Adrenal gland (tissue), 9 donors: ENCODE measurements at regions not wholly inside any gene's neighbourhood (a gene's known extent, or its start where the extent isn't known, plus 50 kb on each side); places are given as distances from the start of the nearest gene placed in this dataset.
A peak's percentile ranks its signal among the peaks of the same experiment; 100 is the strongest.

Experiments used
- DNase-seq, 7 donors: peaks; one replicate each; pipeline ENCODE4 v3.0.0-alpha.2; 2019 to 2020
- H3K27ac ChIP-seq, 5 donors: fragments of 200-600 bp; sonication (generic) in 4 of 5; 1 replicate in 3 of 5; 2 replicates in 2 of 5; pipeline versions ENCODE4 v1.5.1 to v1.8.0; 2016 to 2020; ENCODE audit warnings: mild to moderate bottlenecking in 1 of 5
- H3K27me3 ChIP-seq: fragments of 200-600 bp; 2 replicates; pipeline ENCODE4 v1.8.0; 2021
- H3K36me3 ChIP-seq, 2 donors: fragments of 200-600 bp; replicated peaks in 1 of 2; 1 replicate in 1 of 2; 2 replicates in 1 of 2; pipeline versions ENCODE4 v1.5.1 to v1.8.0; 2018 to 2022
- H3K4me1 ChIP-seq, 2 donors: fragments of 200-600 bp; replicated peaks in 1 of 2; 1 replicate in 1 of 2; 2 replicates in 1 of 2; pipeline versions ENCODE4 v1.5.1 to v1.8.0; 2018 to 2021
- H3K4me3 ChIP-seq, 4 donors: fragments of 200-600 bp; sonication (generic) in 3 of 4; one replicate each; pipeline ENCODE4 v1.5.1; 2016 to 2018
- H3K9me3 ChIP-seq, 3 donors: fragments of 200-600 bp; sonication (generic) in 1 of 3; replicated peaks in 1 of 3; 1 replicate in 2 of 3; 2 replicates in 1 of 3; pipeline versions ENCODE4 v1.5.1 to v1.8.0; 2016 to 2021
- POLR2A ChIP-seq, 2 donors: fragments of 450-650 bp; IDR thresholded peaks; one replicate each; pipeline ENCODE4 v1.6.1; 2017; ENCODE audit warnings: antibody characterized with exemption in 2 of 2, mild to moderate bottlenecking in 2 of 2, moderate library complexity in 1 of 2
- WGBS, 4 donors: extraction: QIAGEN DNeasy Blood & Tissue Kit in 2 of 4; methylation state at CpG; one replicate each; pipeline versions ENCODE4 v1.1.5 to v1.1.7; 2013 to 2017; 5-methylcytosine and 5-hydroxymethylcytosine counted together
- intact Hi-C, 2 donors: fragments of 100-400 bp; cut with DNase I; formaldehyde crosslinking; loops; one replicate each; pipeline versions ENCODE4 v1.14.1 to v1.15.0; 2022 to 2023
- TF ChIP-seq, protein P1 (sequence below), 6 experiments: fragments of 450-650 bp in 4 of 6; fragments of 200-600 bp in 2 of 6; sonication (generic) in 1 of 6; IDR thresholded peaks; 1 replicate in 5 of 6; 2 replicates in 1 of 6; pipeline versions ENCODE4 v1.5.1 to v1.8.0; 2016 to 2021; ENCODE audit warnings: antibody characterized with exemption in 6 of 6, mild to moderate bottlenecking in 2 of 6, moderate library complexity in 1 of 6
- donor health status: healthy with polysubstance abuse.
- donor health status: Bipolar disorder and iron deficiency.
- donor health status: DM: yes; HTN: yes; CAD: no.
- donor health status: DM: no; HTN: no; CAD: no.
- donor health status: DM: no; HTN: no; CAD: no.

DNA sequence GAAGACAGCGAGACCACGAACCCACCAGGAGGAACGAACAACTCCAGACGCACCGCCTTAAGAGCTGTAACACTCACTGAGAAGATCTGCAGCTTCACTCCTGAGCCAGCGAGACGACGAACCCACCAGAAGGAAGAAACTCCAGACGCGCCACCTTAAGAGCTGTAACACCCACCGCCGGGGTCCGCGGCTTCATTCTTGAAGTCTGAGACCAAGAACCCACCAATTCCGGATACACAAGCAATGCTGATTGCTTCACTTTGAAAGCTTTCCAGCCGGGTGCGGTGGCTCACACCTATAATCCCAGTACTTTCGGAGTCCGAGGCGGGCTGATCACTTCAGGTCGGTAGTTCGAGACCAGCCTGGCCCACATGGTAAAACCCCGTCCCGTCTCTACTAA, 177.2 kb upstream of the MYO3A start:
- WGBS, 4 donors: 86 to 95% (median 90%) methylated on average over 21 to 24 of the region's 24 CpGs
- Histone ChIP-seq H3K27ac (no peak overlapping the region), H3K4me1 (no peaks in the 10 kb centered on the region), H3K9me3 (no peaks in the 10 kb centered on the region), H3K27me3 (no peaks in the 10 kb centered on the region), H3K4me3 (no peak overlapping the region), H3K36me3 (no peaks in the 10 kb centered on the region)
- no peak for DNase-seq
- intact Hi-C loops: no loop called here
- TF ChIP-seq, protein P1, sequence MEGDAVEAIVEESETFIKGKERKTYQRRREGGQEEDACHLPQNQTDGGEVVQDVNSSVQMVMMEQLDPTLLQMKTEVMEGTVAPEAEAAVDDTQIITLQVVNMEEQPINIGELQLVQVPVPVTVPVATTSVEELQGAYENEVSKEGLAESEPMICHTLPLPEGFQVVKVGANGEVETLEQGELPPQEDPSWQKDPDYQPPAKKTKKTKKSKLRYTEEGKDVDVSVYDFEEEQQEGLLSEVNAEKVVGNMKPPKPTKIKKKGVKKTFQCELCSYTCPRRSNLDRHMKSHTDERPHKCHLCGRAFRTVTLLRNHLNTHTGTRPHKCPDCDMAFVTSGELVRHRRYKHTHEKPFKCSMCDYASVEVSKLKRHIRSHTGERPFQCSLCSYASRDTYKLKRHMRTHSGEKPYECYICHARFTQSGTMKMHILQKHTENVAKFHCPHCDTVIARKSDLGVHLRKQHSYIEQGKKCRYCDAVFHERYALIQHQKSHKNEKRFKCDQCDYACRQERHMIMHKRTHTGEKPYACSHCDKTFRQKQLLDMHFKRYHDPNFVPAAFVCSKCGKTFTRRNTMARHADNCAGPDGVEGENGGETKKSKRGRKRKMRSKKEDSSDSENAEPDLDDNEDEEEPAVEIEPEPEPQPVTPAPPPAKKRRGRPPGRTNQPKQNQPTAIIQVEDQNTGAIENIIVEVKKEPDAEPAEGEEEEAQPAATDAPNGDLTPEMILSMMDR (IDR thresholded peaks at IDR 0.05): no peak
- TF ChIP-seq POLR2A (IDR thresholded peaks at IDR 0.05): no peak

DNA sequence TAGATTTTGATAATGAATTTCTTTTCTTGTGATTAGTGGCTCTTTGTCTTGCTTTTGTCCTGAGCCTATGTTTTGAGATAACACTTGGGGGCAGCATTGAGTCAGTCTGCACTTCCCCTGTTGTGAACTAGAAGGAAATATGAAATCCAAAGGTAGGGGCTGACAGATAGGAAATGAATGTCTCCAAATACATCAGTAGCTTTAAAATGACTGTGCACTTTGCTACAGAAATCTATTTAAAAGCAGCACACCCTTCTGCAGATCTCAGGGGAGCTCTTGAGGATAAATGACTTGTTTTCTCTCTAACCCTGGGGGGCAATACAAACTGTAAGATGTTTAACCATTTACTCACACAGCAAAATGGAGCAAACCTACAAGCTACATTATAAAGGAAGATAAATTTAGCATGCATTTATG, 176.0 kb upstream of the MYO3A start:
- intact Hi-C loops: no loop called here
- Histone ChIP-seq H3K27ac (no peak overlapping the region), H3K4me1 (no peaks in the 10 kb centered on the region), H3K27me3 (no peaks in the 10 kb centered on the region), H3K4me3 (no peak overlapping the region), H3K36me3 (no peaks in the 10 kb centered on the region), H3K9me3 (no peaks in the 10 kb centered on the region)
- peak in 6 of 7 donors; percentile 16 to 56 (median 27) for DNase-seq
- TF ChIP-seq, protein P1 (IDR thresholded peaks at IDR 0.05): peak; percentile 33 to 59 (median 46)
- TF ChIP-seq POLR2A (IDR thresholded peaks at IDR 0.05): no peak

- no peak overlapping the region for H3K27ac ChIP-seq
- 10 to 35% (median 30%) methylated on average over 1 of the region's 1 CpG for WGBS, 4 donors
Measured at GRCh38 chr10:25758511-25758910, 175.5 kb upstream of the MYO3A start.

DNA sequence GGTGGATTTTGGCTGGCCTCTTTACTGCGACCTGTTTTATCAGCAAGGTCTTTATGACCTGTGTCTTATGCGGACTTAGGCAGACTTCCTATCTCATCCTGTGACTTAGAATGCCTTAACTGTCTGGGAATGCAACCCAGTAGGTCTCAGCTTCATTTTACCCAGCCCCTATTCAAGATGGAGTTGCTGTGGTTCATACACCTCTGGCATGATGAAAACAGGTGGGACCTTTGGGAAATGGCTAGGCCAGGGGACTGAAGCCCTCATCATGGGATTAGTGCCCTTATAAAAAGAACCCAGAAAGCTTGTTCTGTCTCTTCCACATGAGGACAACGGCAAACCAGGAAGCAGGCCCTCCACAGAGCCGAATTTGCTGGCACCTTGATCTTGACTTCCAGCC, 172.1 kb upstream of the MYO3A start:
- TF ChIP-seq, protein P1 (IDR thresholded peaks at IDR 0.05): no peak
- TF ChIP-seq POLR2A (IDR thresholded peaks at IDR 0.05): no peak
- WGBS, 4 donors: 62 to 81% (median 70%) methylated on average over 4 of the region's 4 CpGs
- Histone ChIP-seq H3K36me3 (no peaks in the 10 kb centered on the region), H3K27ac (no peak overlapping the region), H3K4me3 (no peak overlapping the region), H3K4me1 (no peaks in the 10 kb centered on the region), H3K9me3 (no peaks in the 10 kb centered on the region), H3K27me3 (no peaks in the 10 kb centered on the region)
- intact Hi-C loops: no loop called here
- no peak for DNase-seq

More at GRCh38 chr10:25758511-25758910, 175.5 kb upstream of the MYO3A start:
- Histone ChIP-seq H3K9me3 (no peaks in the 10 kb centered on the region), H3K36me3 (no peaks in the 10 kb centered on the region), H3K27me3 (no peaks in the 10 kb centered on the region), H3K4me3 (no peak overlapping the region), H3K4me1 (no peaks in the 10 kb centered on the region)
- TF ChIP-seq, protein P1 (IDR thresholded peaks at IDR 0.05): no peak
- no peak for TF ChIP-seq POLR2A (IDR thresholded peaks at IDR 0.05)
- no peak for DNase-seq
- intact Hi-C loops: no loop called here
